IMR-90 (cell line): ENCODE measurements at regions not wholly inside any gene's neighbourhood (a gene's known extent, or its start where the extent isn't known, plus 50 kb on each side); places are given as distances from the start of the nearest gene placed in this dataset.

Source experiments
- ATAC-seq: fragments of 200-7000 bp; cut with Tn5 transposase; 2 replicates; pipeline ENCODE4 v1.9.1; 2020; ENCODE audit warnings: low read depth, mild to moderate bottlenecking, moderate library complexity
- BruUV-seq: library from RNA; stranded (reverse); fragments of 400-500 nt; replicated peaks from 2 replicates; lab custom pipeline; 2021; lab: Mats Ljungman, UMichigan
- CTCF ChIA-PET: fragments of 300-600 bp; formaldehyde crosslinking; extraction: SDS; loops from one replicate; lab custom pipeline; 2021; ENCODE audit warnings: antibody characterized with exemption; lab: Yijun Ruan, JAX
- POLR2A ChIA-PET: fragments of 300-600 bp; sonication (Branson Sonifier 250); formaldehyde crosslinking; loops from one replicate; lab custom pipeline; 2022; ENCODE audit warnings: antibody characterized with exemption; ENCODE audit not compliant: unreplicated experiment; lab: Charles Lee
- DNase-seq: peaks from one replicate; pipeline ENCODE4 v3.0.0; 2013
- H2AFZ ChIP-seq: replicated peaks from 2 replicates; pipeline ENCODE3; 2013; ENCODE audit warnings: low read length, mild to moderate bottlenecking; ENCODE audit not compliant: poor library complexity
- H2AK5ac ChIP-seq: 2 replicates; pipeline ENCODE4 v1.6.1; 2013; ENCODE audit warnings: low read depth, low read length, inconsistent platforms
- H2AK9ac ChIP-seq: replicated peaks from 2 replicates; pipeline ENCODE3; 2013; ENCODE audit warnings: mild to moderate bottlenecking, low read depth, low read length, moderate library complexity; ENCODE audit not compliant: poor library complexity
- H2BK120ac ChIP-seq: 2 replicates; pipeline ENCODE4 v1.6.1; 2013; ENCODE audit warnings: low read depth, low read length, inconsistent platforms
- H2BK15ac ChIP-seq: 3 replicates; pipeline ENCODE4 v1.6.1; 2013; ENCODE audit warnings: low read depth, low read length, inconsistent platforms
- H2BK20ac ChIP-seq: 2 replicates; pipeline ENCODE4 v1.6.1; 2013; ENCODE audit warnings: low read depth, mild to moderate bottlenecking, inconsistent platforms, low read length, moderate library complexity
- H2BK5ac ChIP-seq: 2 replicates; pipeline ENCODE4 v1.6.1; 2013; ENCODE audit warnings: mild to moderate bottlenecking, low read depth, low read length, inconsistent platforms; ENCODE audit not compliant: poor library complexity, severe bottlenecking
- H3K14ac ChIP-seq: replicated peaks from 2 replicates; pipeline ENCODE4 v1.6.1; 2013; ENCODE audit warnings: low read depth, low read length, inconsistent platforms
- H3K18ac ChIP-seq: 2 replicates; pipeline ENCODE4 v1.6.1; 2013; ENCODE audit warnings: low read depth, low read length, control low read depth
- H3K23ac ChIP-seq: 2 replicates; pipeline ENCODE4 v1.6.1; 2013; ENCODE audit warnings: low read depth, low read length, inconsistent platforms
- H3K27ac ChIP-seq: 2 replicates; pipeline ENCODE4 v1.5.1; 2013; ENCODE audit warnings: mild to moderate bottlenecking, control low read depth, low read length; ENCODE audit not compliant: insufficient read depth
- H3K27me3 ChIP-seq: 2 replicates; pipeline ENCODE4 v1.6.1; 2013; ENCODE audit warnings: low read length; ENCODE audit not compliant: control insufficient read depth, insufficient read depth
- H3K36me3 ChIP-seq: 2 replicates; pipeline ENCODE4 v1.6.1; 2013; ENCODE audit warnings: low read length, mixed read lengths; ENCODE audit not compliant: control insufficient read depth, insufficient read depth
- H3K4ac ChIP-seq: 2 replicates; pipeline ENCODE4 v1.6.1; 2013; ENCODE audit warnings: low read depth, low read length, inconsistent platforms
- H3K4me1 ChIP-seq: 2 replicates; pipeline ENCODE4 v1.6.1; 2013; ENCODE audit warnings: low read length, mixed read lengths; ENCODE audit not compliant: control insufficient read depth, insufficient read depth
- H3K4me2 ChIP-seq: 2 replicates; pipeline ENCODE4 v1.6.1; 2013; ENCODE audit warnings: low read depth, mild to moderate bottlenecking, control low read depth, low read length, moderate library complexity
- H3K4me3 ChIP-seq: 2 replicates; pipeline ENCODE4 v1.5.1; 2013; ENCODE audit warnings: low read depth, mild to moderate bottlenecking, control low read depth, low read length, moderate library complexity; ENCODE audit not compliant: insufficient read depth
- H3K56ac ChIP-seq: 2 replicates; pipeline ENCODE4 v1.6.1; 2013; ENCODE audit warnings: low read length, inconsistent platforms; ENCODE audit not compliant: insufficient read depth; ENCODE audit errors: extremely low read depth
- H3K79me1 ChIP-seq, 2 experiments: 2 replicates each; pipeline ENCODE4 v1.6.1; 2013; ENCODE audit warnings: low read length in 2 of 2, inconsistent platforms in 1 of 2, low read depth in 1 of 2
- H3K9ac ChIP-seq: 2 replicates; pipeline ENCODE4 v1.6.1; 2013; ENCODE audit warnings: low read depth, low read length, control low read depth
- H3K9me1 ChIP-seq: 2 replicates; pipeline ENCODE4 v1.6.1; 2013; ENCODE audit warnings: low read length, inconsistent platforms; ENCODE audit not compliant: insufficient read depth
- H3K9me3 ChIP-seq: 2 replicates; pipeline ENCODE4 v1.6.1; 2013; ENCODE audit warnings: low read length; ENCODE audit not compliant: control insufficient read depth, insufficient read depth
- H4K20me1 ChIP-seq: 2 replicates; pipeline ENCODE4 v1.6.1; 2013; ENCODE audit warnings: low read length, inconsistent platforms; ENCODE audit not compliant: insufficient read depth
- H4K5ac ChIP-seq: 2 replicates; pipeline ENCODE4 v1.6.1; 2013; ENCODE audit warnings: mild to moderate bottlenecking, low read depth, low read length, control low read depth
- H4K8ac ChIP-seq, 2 experiments: 2 replicates each; pipeline ENCODE4 v1.6.1; 2013; ENCODE audit warnings: low read depth in 2 of 2, low read length in 2 of 2, control low read depth in 1 of 2, inconsistent platforms in 1 of 2
- H4K91ac ChIP-seq: 2 replicates; pipeline ENCODE4 v1.6.1; 2013; ENCODE audit warnings: low read depth, low read length, inconsistent platforms; ENCODE audit not compliant: insufficient read depth
- BHLHE40 ChIP-seq: fragments of 150-350 bp; IDR thresholded peaks from 2 replicates; pipeline ENCODE4 v1.6.1; 2016; ENCODE audit warnings: mild to moderate bottlenecking, low read depth, low read length
- CEBPB ChIP-seq: IDR thresholded peaks from 2 replicates; pipeline ENCODE4 v1.6.1; 2012; ENCODE audit warnings: low read depth, low read length, improper control_type of control experiment
- CHD1 ChIP-seq: IDR thresholded peaks from 2 replicates; pipeline ENCODE4 v1.6.1; 2012; ENCODE audit warnings: low read depth, low read length, improper control_type of control experiment
- FOS ChIP-seq: fragments of 150-350 bp; IDR thresholded peaks from 2 replicates; pipeline ENCODE4 v1.6.1; 2016; ENCODE audit warnings: low read depth, low read length
- MAFK ChIP-seq: IDR thresholded peaks from 2 replicates; pipeline ENCODE4 v1.6.1; 2012; ENCODE audit warnings: low read depth, low read length, improper control_type of control experiment
- MAZ ChIP-seq: IDR thresholded peaks from 2 replicates; pipeline ENCODE4 v1.6.1; 2012; ENCODE audit warnings: low read depth, mild to moderate bottlenecking, low read length, improper control_type of control experiment, moderate library complexity, borderline replicate concordance
- MXI1 ChIP-seq: IDR thresholded peaks from 2 replicates; pipeline ENCODE4 v1.6.1; 2012; ENCODE audit warnings: low read depth, mild to moderate bottlenecking, low read length, moderate library complexity, borderline replicate concordance
- NFE2L2 ChIP-seq: fragments of 150-350 bp; IDR thresholded peaks from 2 replicates; pipeline ENCODE4 v1.6.1; 2016; ENCODE audit warnings: low read depth, mild to moderate bottlenecking, low read length
- POLR2A ChIP-seq: IDR thresholded peaks from 2 replicates; pipeline ENCODE4 v1.6.1; 2012; ENCODE audit warnings: mild to moderate bottlenecking, low read depth, low read length
- RAD21 ChIP-seq: IDR thresholded peaks from 2 replicates; pipeline ENCODE4 v1.6.1; 2012; ENCODE audit warnings: low read length, improper control_type of control experiment
- RCOR1 ChIP-seq: IDR thresholded peaks from 2 replicates; pipeline ENCODE4 v1.6.1; 2012; ENCODE audit warnings: mild to moderate bottlenecking, low read length, improper control_type of control experiment; ENCODE audit not compliant: insufficient replicate concordance
- RFX5 ChIP-seq: IDR thresholded peaks from 2 replicates; pipeline ENCODE4 v1.8.0; 2012; ENCODE audit warnings: low read depth, mild to moderate bottlenecking, low read length, moderate library complexity
- SMC3 ChIP-seq: fragments of 150-350 bp; IDR thresholded peaks from 2 replicates; pipeline ENCODE4 v1.6.1; 2016; ENCODE audit warnings: low read depth, mild to moderate bottlenecking, antibody characterized with exemption, low read length, moderate library complexity
- WGBS, 2 experiments: methylation state at CpG; one replicate each; pipeline versions ENCODE4 v1.1.5 to v1.1.7; 2013; ENCODE audit warnings: missing lambda C conversion rate in 2 of 2; ENCODE audit not compliant: insufficient read length in 1 of 2; ENCODE audit errors: extremely low coverage in 2 of 2; 5-methylcytosine and 5-hydroxymethylcytosine counted together
- dilution Hi-C: fragments of 300-500 bp; cut with HindIII; formaldehyde crosslinking; loops from one replicate; pipeline ENCODE4 v1.14.3; 2018; ENCODE audit warnings: low sequenced_read_pairs; ENCODE audit not compliant: unreplicated experiment
- in situ Hi-C: fragments of 300-500 bp; cut with MboI; formaldehyde crosslinking; loops from 3 replicates; pipeline ENCODE4 v1.14.3; 2019; ENCODE audit warnings: low sequenced_read_pairs, inconsistent platforms, mixed read lengths
- intact Hi-C: fragments of 100-400 bp; cut with micrococcal nuclease; formaldehyde crosslinking; loops from 2 replicates; pipeline ENCODE4 v1.10.0; 2022
- TF ChIP-seq, protein P1 (sequence below): fragments of 150-350 bp; IDR thresholded peaks from 2 replicates; pipeline ENCODE4 v1.6.1; 2017; ENCODE audit warnings: mild to moderate bottlenecking, antibody characterized with exemption, low read length, low read depth
- TF ChIP-seq, protein P2 (sequence below): conservative IDR thresholded peaks from 2 replicates; pipeline ENCODE4 v1.5.1; 2012; ENCODE audit warnings: mild to moderate bottlenecking, low read depth, low read length, improper control_type of control experiment
- TF ChIP-seq, protein P3 (sequence below): fragments of 150-350 bp; IDR thresholded peaks from 2 replicates; pipeline ENCODE4 v1.6.1; 2016; ENCODE audit warnings: low read depth, mild to moderate bottlenecking, low read length, moderate library complexity, borderline replicate concordance

DNA sequence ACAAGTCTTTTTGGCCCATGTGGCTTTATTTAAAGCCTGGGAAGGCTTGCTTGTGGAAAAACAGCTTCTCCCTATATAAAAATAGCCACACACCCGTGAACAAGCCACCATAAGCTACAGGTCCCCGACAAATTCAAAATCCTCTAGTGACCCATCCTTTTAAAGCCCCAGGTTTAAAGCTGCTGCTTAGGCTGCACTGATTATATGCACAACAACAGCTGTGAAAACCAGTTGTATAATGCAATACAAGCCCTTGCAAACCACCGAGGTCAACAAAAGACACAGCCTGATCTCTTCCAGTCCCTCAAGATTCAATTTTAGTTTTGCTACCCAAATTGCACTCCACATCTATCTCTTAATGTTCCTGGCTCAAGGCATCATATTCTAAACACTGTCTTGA is 186.0 kb upstream of the WDFY3 start:
- H2BK120ac ChIP-seq: no peak overlapping the region
- no peak overlapping the region for H3K4me2 ChIP-seq
- no peak overlapping the region for H3K4ac ChIP-seq
- no peaks in the 10 kb centered on the region for H3K9me1 ChIP-seq
- no peak overlapping the region for H4K5ac ChIP-seq
- no TSS peak for BruUV-seq
- intact Hi-C loops: no loop called here
- H3K4me3 ChIP-seq: no peak overlapping the region
- TF ChIP-seq POLR2A (no peak), CHD1 (no peak), RFX5 (no peak), MAFK (no peak), FOS (no peak), BHLHE40 (no peak), NFE2L2 (no peak), CEBPB (no peak), SMC3 (no peak), MAZ (no peak), MXI1 (no peak), RAD21 (no peak), RCOR1 (no peak)
- TF ChIP-seq, protein P1, sequence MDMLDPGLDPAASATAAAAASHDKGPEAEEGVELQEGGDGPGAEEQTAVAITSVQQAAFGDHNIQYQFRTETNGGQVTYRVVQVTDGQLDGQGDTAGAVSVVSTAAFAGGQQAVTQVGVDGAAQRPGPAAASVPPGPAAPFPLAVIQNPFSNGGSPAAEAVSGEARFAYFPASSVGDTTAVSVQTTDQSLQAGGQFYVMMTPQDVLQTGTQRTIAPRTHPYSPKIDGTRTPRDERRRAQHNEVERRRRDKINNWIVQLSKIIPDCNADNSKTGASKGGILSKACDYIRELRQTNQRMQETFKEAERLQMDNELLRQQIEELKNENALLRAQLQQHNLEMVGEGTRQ: no peak
- TF ChIP-seq, protein P2, sequence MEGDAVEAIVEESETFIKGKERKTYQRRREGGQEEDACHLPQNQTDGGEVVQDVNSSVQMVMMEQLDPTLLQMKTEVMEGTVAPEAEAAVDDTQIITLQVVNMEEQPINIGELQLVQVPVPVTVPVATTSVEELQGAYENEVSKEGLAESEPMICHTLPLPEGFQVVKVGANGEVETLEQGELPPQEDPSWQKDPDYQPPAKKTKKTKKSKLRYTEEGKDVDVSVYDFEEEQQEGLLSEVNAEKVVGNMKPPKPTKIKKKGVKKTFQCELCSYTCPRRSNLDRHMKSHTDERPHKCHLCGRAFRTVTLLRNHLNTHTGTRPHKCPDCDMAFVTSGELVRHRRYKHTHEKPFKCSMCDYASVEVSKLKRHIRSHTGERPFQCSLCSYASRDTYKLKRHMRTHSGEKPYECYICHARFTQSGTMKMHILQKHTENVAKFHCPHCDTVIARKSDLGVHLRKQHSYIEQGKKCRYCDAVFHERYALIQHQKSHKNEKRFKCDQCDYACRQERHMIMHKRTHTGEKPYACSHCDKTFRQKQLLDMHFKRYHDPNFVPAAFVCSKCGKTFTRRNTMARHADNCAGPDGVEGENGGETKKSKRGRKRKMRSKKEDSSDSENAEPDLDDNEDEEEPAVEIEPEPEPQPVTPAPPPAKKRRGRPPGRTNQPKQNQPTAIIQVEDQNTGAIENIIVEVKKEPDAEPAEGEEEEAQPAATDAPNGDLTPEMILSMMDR: no peak
- TF ChIP-seq, protein P3, sequence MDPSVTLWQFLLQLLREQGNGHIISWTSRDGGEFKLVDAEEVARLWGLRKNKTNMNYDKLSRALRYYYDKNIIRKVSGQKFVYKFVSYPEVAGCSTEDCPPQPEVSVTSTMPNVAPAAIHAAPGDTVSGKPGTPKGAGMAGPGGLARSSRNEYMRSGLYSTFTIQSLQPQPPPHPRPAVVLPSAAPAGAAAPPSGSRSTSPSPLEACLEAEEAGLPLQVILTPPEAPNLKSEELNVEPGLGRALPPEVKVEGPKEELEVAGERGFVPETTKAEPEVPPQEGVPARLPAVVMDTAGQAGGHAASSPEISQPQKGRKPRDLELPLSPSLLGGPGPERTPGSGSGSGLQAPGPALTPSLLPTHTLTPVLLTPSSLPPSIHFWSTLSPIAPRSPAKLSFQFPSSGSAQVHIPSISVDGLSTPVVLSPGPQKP: no peak
- H3K18ac ChIP-seq: no peak overlapping the region
- CTCF ChIA-PET: no interaction called here
- no peak overlapping the region for H3K56ac ChIP-seq
- in situ Hi-C loops: no loop called here
- WGBS, 2 experiments: 40% methylated on average over 1 of the region's 3 CpGs; no CpG with 5 or more reads in 1 of the 2 experiments
- dilution Hi-C loops: no loop called here
- H3K4me1 ChIP-seq: no peaks in the 10 kb centered on the region
- H3K23ac ChIP-seq: no peak overlapping the region
- H2BK15ac ChIP-seq: no peak overlapping the region
- DNase-seq (no peak), ATAC-seq (no peak)
- H2BK5ac ChIP-seq: no peak overlapping the region
- POLR2A ChIA-PET: no interaction called here
- no peak overlapping the region for H3K27ac ChIP-seq
- no peak overlapping the region for H3K9ac ChIP-seq
- H3K79me1 ChIP-seq: no peaks in the 10 kb centered on the region
- no peak overlapping the region for H3K14ac ChIP-seq
- H3K27me3 ChIP-seq: no peaks in the 10 kb centered on the region
- H3K9me3 ChIP-seq: no peaks in the 10 kb centered on the region
- H3K36me3 ChIP-seq: no peaks in the 10 kb centered on the region
- H2AFZ ChIP-seq: no peak overlapping the region
- H2BK20ac ChIP-seq: no peak overlapping the region
- H4K91ac ChIP-seq: no peak overlapping the region
- H4K20me1 ChIP-seq: no peaks in the 10 kb centered on the region
- H4K8ac ChIP-seq: no peak overlapping the region
- H2AK9ac ChIP-seq: no peak overlapping the region
- H2AK5ac ChIP-seq: no peak overlapping the region
